ENCODE measurements at regions not wholly inside any gene's neighbourhood (a gene's known extent, or its start where the extent isn't known, plus 50 kb on each side); places are given as distances from the start of the nearest gene placed in this dataset.

DNA sequence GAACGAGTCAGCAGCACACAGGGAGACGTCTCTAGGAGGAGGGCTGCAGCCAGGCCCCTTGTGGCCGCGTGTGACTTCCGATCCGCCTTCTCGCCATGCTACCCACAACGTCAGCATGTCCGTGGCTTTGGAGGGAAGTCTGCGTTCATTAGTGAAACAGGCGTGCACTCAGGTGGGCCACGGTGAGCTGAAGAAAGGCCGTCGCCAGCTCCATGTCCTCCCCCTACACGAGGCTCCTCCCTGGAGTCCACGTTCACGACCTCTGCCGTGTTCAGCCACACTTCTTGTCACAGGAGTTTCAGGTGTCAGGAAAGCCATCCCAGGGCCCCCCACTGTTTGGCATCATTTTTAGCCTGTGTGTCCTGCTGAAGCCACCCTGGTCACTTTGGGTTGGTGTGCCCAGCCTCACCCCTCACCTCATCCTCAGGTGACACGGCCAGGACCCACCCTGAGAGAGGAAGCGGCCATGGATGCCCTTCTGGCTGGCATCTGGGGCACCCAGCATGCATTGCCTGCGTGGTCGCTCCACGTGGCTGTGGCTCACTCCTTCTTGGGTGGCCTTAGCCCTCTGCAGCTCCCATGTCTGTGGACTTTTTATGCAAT is 310.6 kb upstream of the SHH start:
- Histone ChIP-seq H3K4me2 (ENCODE audit: low read depth, low read length, poor library complexity, severe bottlenecking) (no peak overlapping the region), H3K27me3 (ENCODE audit: low read length) (no peaks in the 10 kb centered on the region)

DNA sequence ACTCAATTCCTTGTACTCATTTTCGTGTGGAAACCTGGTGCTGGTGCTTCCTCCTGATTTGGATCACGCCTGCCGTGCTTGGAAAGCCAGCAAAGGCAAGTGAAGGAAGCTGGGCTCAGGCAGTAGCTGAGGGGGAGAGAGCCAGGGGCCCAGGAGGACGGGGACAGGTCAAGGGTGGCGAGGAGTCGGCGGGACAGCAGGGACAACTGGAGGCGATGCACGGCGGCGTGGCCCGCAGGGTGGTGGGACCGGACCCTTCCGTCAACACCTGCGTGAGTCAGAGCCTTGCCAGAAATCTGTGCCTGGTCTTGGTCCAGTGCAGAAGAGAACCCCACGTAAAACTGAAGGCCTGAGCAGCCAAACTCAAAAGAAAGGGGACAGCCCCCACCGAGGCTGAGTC is 309.7 kb upstream of the SHH start:
- no peaks in the 10 kb centered on the region for H3K27me3 ChIP-seq (ENCODE audit: low read length)
- no peak overlapping the region for H3K4me2 ChIP-seq (ENCODE audit: low read depth, low read length, poor library complexity, severe bottlenecking)
- no peaks in the 10 kb centered on the region for H3K9me3 ChIP-seq (ENCODE audit: insufficient read depth, low read length)
- no peak overlapping the region for H3K4me3 ChIP-seq (ENCODE audit: insufficient read depth, low read length, poor library complexity, severe bottlenecking)
- TF ChIP-seq EZH2phosphoT487 (conservative IDR thresholded peaks at IDR 0.05; ENCODE audit: low read length) = no peak
- TF ChIP-seq, protein P1, sequence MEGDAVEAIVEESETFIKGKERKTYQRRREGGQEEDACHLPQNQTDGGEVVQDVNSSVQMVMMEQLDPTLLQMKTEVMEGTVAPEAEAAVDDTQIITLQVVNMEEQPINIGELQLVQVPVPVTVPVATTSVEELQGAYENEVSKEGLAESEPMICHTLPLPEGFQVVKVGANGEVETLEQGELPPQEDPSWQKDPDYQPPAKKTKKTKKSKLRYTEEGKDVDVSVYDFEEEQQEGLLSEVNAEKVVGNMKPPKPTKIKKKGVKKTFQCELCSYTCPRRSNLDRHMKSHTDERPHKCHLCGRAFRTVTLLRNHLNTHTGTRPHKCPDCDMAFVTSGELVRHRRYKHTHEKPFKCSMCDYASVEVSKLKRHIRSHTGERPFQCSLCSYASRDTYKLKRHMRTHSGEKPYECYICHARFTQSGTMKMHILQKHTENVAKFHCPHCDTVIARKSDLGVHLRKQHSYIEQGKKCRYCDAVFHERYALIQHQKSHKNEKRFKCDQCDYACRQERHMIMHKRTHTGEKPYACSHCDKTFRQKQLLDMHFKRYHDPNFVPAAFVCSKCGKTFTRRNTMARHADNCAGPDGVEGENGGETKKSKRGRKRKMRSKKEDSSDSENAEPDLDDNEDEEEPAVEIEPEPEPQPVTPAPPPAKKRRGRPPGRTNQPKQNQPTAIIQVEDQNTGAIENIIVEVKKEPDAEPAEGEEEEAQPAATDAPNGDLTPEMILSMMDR (IDR thresholded peaks at IDR 0.05; ENCODE audit: insufficient read depth, low read length, poor library complexity, severe bottlenecking) = no peak
- H3K9ac ChIP-seq (ENCODE audit: low read length) = no peak overlapping the region
- H4K20me1 ChIP-seq (ENCODE audit: low read depth, low read length) = no peaks in the 10 kb centered on the region
- no peaks in the 10 kb centered on the region for H3K79me2 ChIP-seq (ENCODE audit: insufficient read depth, low read length)
- no peaks in the 10 kb centered on the region for H3F3A ChIP-seq (ENCODE audit: insufficient read depth)
- H3K36me3 ChIP-seq (ENCODE audit: low read length) = no peaks in the 10 kb centered on the region
- no peak overlapping the region for H2AFZ ChIP-seq (ENCODE audit: low read depth, low read length, severe bottlenecking)
- H3K27ac ChIP-seq (ENCODE audit: low read depth, low read length) = no peak overlapping the region
- no peaks in the 10 kb centered on the region for H3K9me2 ChIP-seq (replicated peaks; ENCODE audit: insufficient read depth, low read length)

More for the DNA sequence above, 310.6 kb upstream of the SHH start:
- Histone ChIP-seq H3F3A (ENCODE audit: insufficient read depth) (no peaks in the 10 kb centered on the region), H3K9me3 (ENCODE audit: insufficient read depth, low read length) (no peaks in the 10 kb centered on the region), H3K9me2 (replicated peaks; ENCODE audit: insufficient read depth, low read length) (no peaks in the 10 kb centered on the region), H3K36me3 (ENCODE audit: low read length) (no peaks in the 10 kb centered on the region), H3K27ac (ENCODE audit: low read depth, low read length) (no peak overlapping the region), H4K20me1 (ENCODE audit: low read depth, low read length) (no peaks in the 10 kb centered on the region), H3K79me2 (ENCODE audit: insufficient read depth, low read length) (no peaks in the 10 kb centered on the region), H2AFZ (ENCODE audit: low read depth, low read length, severe bottlenecking) (no peak overlapping the region), H3K9ac (ENCODE audit: low read length) (no peak overlapping the region), H3K4me3 (ENCODE audit: insufficient read depth, low read length, poor library complexity, severe bottlenecking) (no peak overlapping the region)
- no peak for TF ChIP-seq EZH2phosphoT487 (conservative IDR thresholded peaks at IDR 0.05; ENCODE audit: low read length)
- TF ChIP-seq, protein P1 (IDR thresholded peaks at IDR 0.05; ENCODE audit: insufficient read depth, low read length, poor library complexity, severe bottlenecking) = no peak

DNA sequence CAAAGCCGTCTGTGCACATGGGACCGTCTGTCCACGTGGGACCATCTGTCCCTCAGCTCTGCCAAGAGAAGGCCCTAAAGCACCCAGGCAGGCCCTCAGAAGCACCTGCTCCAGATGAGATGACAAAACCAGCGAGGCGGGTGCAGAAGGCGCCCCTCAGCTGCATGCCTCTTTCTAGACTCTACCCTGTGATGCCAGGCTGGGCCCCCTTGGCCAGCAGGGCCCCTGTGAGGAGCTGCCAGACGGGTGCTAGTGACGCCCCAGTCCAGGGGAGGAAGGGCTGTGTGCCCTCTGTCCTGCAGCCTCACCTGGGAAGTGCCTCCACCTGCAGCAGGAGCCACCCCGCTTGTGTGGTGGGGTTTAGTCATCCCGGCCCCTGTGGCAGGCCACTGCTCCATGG is 309.2 kb upstream of the SHH start:
- Histone ChIP-seq H3K9ac (ENCODE audit: low read length) (no peak overlapping the region), H3K9me3 (ENCODE audit: insufficient read depth, low read length) (no peaks in the 10 kb centered on the region), H3K27me3 (ENCODE audit: low read length) (no peaks in the 10 kb centered on the region), H4K20me1 (ENCODE audit: low read depth, low read length) (no peaks in the 10 kb centered on the region), H3K4me3 (ENCODE audit: insufficient read depth, low read length, poor library complexity, severe bottlenecking) (no peak overlapping the region), H3K36me3 (ENCODE audit: low read length) (no peaks in the 10 kb centered on the region), H2AFZ (ENCODE audit: low read depth, low read length, severe bottlenecking) (no peak overlapping the region), H3K27ac (ENCODE audit: low read depth, low read length) (no peak overlapping the region), H3F3A (ENCODE audit: insufficient read depth) (no peaks in the 10 kb centered on the region), H3K9me2 (replicated peaks; ENCODE audit: insufficient read depth, low read length) (no peaks in the 10 kb centered on the region), H3K4me2 (ENCODE audit: low read depth, low read length, poor library complexity, severe bottlenecking) (no peak overlapping the region), H3K79me2 (ENCODE audit: insufficient read depth, low read length) (no peaks in the 10 kb centered on the region)
- TF ChIP-seq EZH2phosphoT487 (conservative IDR thresholded peaks at IDR 0.05; ENCODE audit: low read length) = no peak
- TF ChIP-seq, protein P1 (IDR thresholded peaks at IDR 0.05; ENCODE audit: insufficient read depth, low read length, poor library complexity, severe bottlenecking) = no peak
